ENCODE measurements at regions not wholly inside any gene's neighbourhood (a gene's known extent, or its start where the extent isn't known, plus 50 kb on each side); places are given as distances from the start of the nearest gene placed in this dataset.

GRCh38 chr20:34179637-34180360, 61.4 kb upstream of the ASIP start:
- Mint-ChIP-seq H3K36me3 (ENCODE audit: low read depth, unreplicated experiment) (no peaks in the 10 kb centered on the region), H3K27ac (ENCODE audit: unreplicated experiment) (no peak overlapping the region), H3K9me3 (ENCODE audit: unreplicated experiment) (no peaks in the 10 kb centered on the region), H3K4me3 (ENCODE audit: unreplicated experiment) (no peak overlapping the region), H3K4me1 (ENCODE audit: low read depth, unreplicated experiment) (no peaks in the 10 kb centered on the region), H3K27me3 (ENCODE audit: low read depth, unreplicated experiment) (peaks cover 7% of the 10 kb centered on the region)
- Histone ChIP-seq H2AFZ (ENCODE audit: low read depth, low read length) (no peak overlapping the region), H3K9ac (ENCODE audit: low read length) (no peak overlapping the region), H4K20me1 (ENCODE audit: insufficient read depth, low read length) (no peaks in the 10 kb centered on the region), H3K9me3 (ENCODE audit: insufficient read depth, low read depth, low read length) (no peaks in the 10 kb centered on the region), H3K27ac (ENCODE audit: low read depth, low read length) (no peak overlapping the region), H3K27me3 (ENCODE audit: insufficient read depth, low read length) (peaks cover 6% of the 10 kb centered on the region), H3K4me1 (ENCODE audit: insufficient read depth, low read length) (no peaks in the 10 kb centered on the region), H3K4me3 (ENCODE audit: insufficient read depth, low read depth, low read length) (no peak overlapping the region), H3K36me3 (ENCODE audit: insufficient read depth, low read length) (no peaks in the 10 kb centered on the region), H3K4me2 (ENCODE audit: low read length) (no peak overlapping the region), H3K79me2 (ENCODE audit: insufficient read depth, low read length) (no peaks in the 10 kb centered on the region)
- no peak for TF ChIP-seq CTCF (IDR thresholded peaks at IDR 0.05; ENCODE audit: insufficient read depth, low read depth, low read length)
- no peak for TF ChIP-seq EZH2 (IDR thresholded peaks at IDR 0.05; ENCODE audit: insufficient read depth, low read length)
- no peak for FAIRE-seq
- no peak for DNase-seq (ENCODE audit: low read depth)

GRCh38 chr20:34180460-34181120, 60.6 kb upstream of the ASIP start:
- Histone ChIP-seq H3K9me3 (ENCODE audit: insufficient read depth, low read depth, low read length) (no peaks in the 10 kb centered on the region), H2AFZ (ENCODE audit: low read depth, low read length) (no peak overlapping the region), H3K36me3 (ENCODE audit: insufficient read depth, low read length) (no peaks in the 10 kb centered on the region), H3K27ac (ENCODE audit: low read depth, low read length) (no peak overlapping the region), H4K20me1 (ENCODE audit: insufficient read depth, low read length) (no peaks in the 10 kb centered on the region), H3K9ac (ENCODE audit: low read length) (no peak overlapping the region), H3K4me2 (ENCODE audit: low read length) (no peak overlapping the region), H3K79me2 (ENCODE audit: insufficient read depth, low read length) (no peaks in the 10 kb centered on the region), H3K4me3 (ENCODE audit: insufficient read depth, low read depth, low read length) (no peak overlapping the region), H3K27me3 (ENCODE audit: insufficient read depth, low read length) (peaks cover 9% of the 10 kb centered on the region), H3K4me1 (ENCODE audit: insufficient read depth, low read length) (no peaks in the 10 kb centered on the region)
- no peaks in the 10 kb centered on the region for H3K9me3 Mint-ChIP-seq (ENCODE audit: unreplicated experiment)
- peaks cover 7% of the 10 kb centered on the region for H3K27me3 Mint-ChIP-seq (ENCODE audit: low read depth, unreplicated experiment)
- TF ChIP-seq CTCF (IDR thresholded peaks at IDR 0.05; ENCODE audit: insufficient read depth, low read depth, low read length) (no peak), EZH2 (IDR thresholded peaks at IDR 0.05; ENCODE audit: insufficient read depth, low read length) (no peak)
- DNase-seq (ENCODE audit: low read depth), result no peak
- FAIRE-seq, result no peak
- no peaks in the 10 kb centered on the region for H3K36me3 Mint-ChIP-seq (ENCODE audit: low read depth, unreplicated experiment)
- no peaks in the 10 kb centered on the region for H3K4me1 Mint-ChIP-seq (ENCODE audit: low read depth, unreplicated experiment)
- H3K4me3 Mint-ChIP-seq (ENCODE audit: unreplicated experiment), result no peak overlapping the region
- no peak overlapping the region for H3K27ac Mint-ChIP-seq (ENCODE audit: unreplicated experiment)

GRCh38 chr20:34181484-34181883, 59.7 kb upstream of the ASIP start:
- no peak overlapping the region for H3K9ac ChIP-seq (ENCODE audit: low read length)
- H3K27me3 ChIP-seq (ENCODE audit: insufficient read depth, low read length), result peaks cover 11% of the 10 kb centered on the region
- no peaks in the 10 kb centered on the region for H3K9me3 Mint-ChIP-seq (ENCODE audit: unreplicated experiment)
- no peak for DNase-seq (ENCODE audit: low read depth)
- no peak for TF ChIP-seq CTCF (IDR thresholded peaks at IDR 0.05; ENCODE audit: insufficient read depth, low read depth, low read length)
- TF ChIP-seq EZH2 (IDR thresholded peaks at IDR 0.05; ENCODE audit: insufficient read depth, low read length), result no peak
- H3K4me3 ChIP-seq (ENCODE audit: insufficient read depth, low read depth, low read length), result no peak overlapping the region
- no peak overlapping the region for H2AFZ ChIP-seq (ENCODE audit: low read depth, low read length)
- peaks cover 11% of the 10 kb centered on the region for H3K27me3 Mint-ChIP-seq (ENCODE audit: low read depth, unreplicated experiment)
- no peak overlapping the region for H3K27ac ChIP-seq (ENCODE audit: low read depth, low read length)
- H3K4me2 ChIP-seq (ENCODE audit: low read length), result no peak overlapping the region
- no peak for FAIRE-seq
- no peaks in the 10 kb centered on the region for H3K4me1 Mint-ChIP-seq (ENCODE audit: low read depth, unreplicated experiment)
- no peaks in the 10 kb centered on the region for H3K36me3 Mint-ChIP-seq (ENCODE audit: low read depth, unreplicated experiment)
- H3K27ac Mint-ChIP-seq (ENCODE audit: unreplicated experiment), result no peak overlapping the region
- no peaks in the 10 kb centered on the region for H3K4me1 ChIP-seq (ENCODE audit: insufficient read depth, low read length)
- no peaks in the 10 kb centered on the region for H3K79me2 ChIP-seq (ENCODE audit: insufficient read depth, low read length)
- H3K4me3 Mint-ChIP-seq (ENCODE audit: unreplicated experiment), result no peak overlapping the region
- H3K9me3 ChIP-seq (ENCODE audit: insufficient read depth, low read depth, low read length), result no peaks in the 10 kb centered on the region
- H3K36me3 ChIP-seq (ENCODE audit: insufficient read depth, low read length), result no peaks in the 10 kb centered on the region
- H4K20me1 ChIP-seq (ENCODE audit: insufficient read depth, low read length), result no peaks in the 10 kb centered on the region

Measured in astrocyte (in vitro differentiated cells and primary cell).